GM12872 (cell line): ENCODE measurements at regions not wholly inside any gene's neighbourhood (a gene's known extent, or its start where the extent isn't known, plus 50 kb on each side); places are given as distances from the start of the nearest gene placed in this dataset.

Source experiments
- TF ChIP-seq, protein P1 (sequence below): IDR thresholded peaks from 3 replicates; pipeline ENCODE4 v1.5.1; 2011; ENCODE audit warnings: low read depth, mild to moderate bottlenecking, low read length, moderate library complexity; ENCODE audit not compliant: insufficient read depth

DNA sequence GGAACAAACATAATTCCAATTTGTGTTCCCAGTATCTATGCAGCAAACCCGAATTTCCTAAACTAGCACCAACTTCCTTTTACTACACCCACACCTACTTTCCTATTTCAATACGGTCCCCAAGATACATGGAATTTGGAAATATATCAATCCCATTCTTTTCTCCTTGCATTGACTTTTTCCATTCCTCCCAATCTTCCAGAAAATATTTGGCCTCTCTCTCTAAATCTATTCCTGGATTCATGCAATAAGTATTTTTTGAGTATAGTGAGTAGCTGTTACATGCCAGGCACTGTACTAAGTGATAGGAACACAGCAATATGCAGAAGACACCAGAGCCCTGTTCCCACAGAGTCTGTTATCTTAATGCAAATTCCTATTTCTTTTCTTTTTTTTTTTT, 216.2 kb upstream of the PIK3R1 start:
- TF ChIP-seq, protein P1, sequence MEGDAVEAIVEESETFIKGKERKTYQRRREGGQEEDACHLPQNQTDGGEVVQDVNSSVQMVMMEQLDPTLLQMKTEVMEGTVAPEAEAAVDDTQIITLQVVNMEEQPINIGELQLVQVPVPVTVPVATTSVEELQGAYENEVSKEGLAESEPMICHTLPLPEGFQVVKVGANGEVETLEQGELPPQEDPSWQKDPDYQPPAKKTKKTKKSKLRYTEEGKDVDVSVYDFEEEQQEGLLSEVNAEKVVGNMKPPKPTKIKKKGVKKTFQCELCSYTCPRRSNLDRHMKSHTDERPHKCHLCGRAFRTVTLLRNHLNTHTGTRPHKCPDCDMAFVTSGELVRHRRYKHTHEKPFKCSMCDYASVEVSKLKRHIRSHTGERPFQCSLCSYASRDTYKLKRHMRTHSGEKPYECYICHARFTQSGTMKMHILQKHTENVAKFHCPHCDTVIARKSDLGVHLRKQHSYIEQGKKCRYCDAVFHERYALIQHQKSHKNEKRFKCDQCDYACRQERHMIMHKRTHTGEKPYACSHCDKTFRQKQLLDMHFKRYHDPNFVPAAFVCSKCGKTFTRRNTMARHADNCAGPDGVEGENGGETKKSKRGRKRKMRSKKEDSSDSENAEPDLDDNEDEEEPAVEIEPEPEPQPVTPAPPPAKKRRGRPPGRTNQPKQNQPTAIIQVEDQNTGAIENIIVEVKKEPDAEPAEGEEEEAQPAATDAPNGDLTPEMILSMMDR, result no peak

DNA sequence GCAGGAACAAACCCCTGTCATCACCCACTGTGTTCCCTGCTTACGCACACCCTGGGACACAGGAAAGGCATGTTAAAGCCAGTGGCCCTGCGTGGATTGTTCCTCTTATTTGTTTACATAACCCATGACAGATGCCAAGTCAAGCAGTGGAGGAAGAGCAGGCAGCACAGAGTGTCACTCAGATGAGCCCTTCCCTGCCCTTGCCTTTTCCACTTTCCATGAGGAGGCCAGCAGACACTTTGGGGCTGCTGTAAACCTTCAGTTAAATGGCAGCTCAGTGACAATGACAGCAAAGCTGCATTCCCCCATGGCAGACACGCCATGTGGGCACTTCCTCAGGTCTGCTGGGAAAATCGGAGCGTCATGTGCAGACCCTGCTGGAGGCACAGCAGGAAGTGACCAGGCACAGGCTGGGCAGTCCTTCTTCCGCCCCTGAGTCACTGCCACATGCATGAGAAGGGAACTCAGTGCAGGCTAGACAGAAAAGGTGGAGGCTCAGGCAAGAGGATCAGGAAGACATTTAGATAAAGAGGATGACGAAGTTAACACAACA, 216.8 kb upstream of the PIK3R1 start:
- TF ChIP-seq, protein P1, result no peak

DNA sequence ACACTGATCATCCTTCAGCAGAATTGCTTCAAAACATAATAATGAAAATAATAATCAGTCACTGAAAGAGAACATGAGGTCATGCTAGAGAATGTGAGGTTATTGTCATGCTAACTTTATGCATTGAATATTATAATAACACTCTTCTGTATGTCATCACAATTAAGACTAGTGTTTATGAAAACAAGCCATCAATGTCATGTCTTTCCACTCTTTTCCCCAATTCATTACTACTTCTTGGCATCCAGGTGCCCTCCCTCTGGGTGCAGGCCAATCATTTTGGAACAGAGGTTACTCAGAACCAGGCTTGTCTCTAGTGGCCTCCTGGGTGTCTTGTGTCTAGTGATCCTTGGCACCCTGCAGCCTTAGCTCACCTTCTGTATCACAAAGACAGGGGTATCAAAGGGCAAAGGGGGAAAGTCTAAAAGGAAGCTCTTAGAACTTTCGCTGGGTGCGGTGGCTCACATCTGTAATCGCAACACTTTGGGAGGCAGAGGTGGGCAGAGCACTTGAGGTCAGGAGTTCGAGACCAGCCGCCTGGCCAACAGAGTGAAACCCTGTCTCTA, 217.6 kb upstream of the PIK3R1 start:
- TF ChIP-seq, protein P1, result no peak

DNA sequence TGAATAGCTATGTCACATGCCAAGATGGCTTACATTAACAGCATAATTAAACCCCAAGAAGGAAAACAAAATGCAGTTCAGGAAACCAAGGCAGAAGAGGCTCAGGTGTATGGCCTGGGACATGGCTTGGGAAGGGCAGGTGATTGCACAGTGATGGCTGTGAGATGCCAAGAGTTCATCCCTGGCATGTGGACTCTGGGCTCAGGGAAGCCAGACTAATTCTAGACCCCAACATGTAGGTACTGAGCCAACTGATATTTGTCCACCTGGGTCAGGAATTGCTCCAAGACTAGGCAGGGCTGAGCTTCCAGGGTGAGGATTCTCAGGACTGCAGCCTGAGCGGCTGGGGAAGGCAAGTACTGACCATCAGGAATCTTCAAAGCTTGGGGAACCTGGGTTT, 218.4 kb upstream of the PIK3R1 start:
- TF ChIP-seq, protein P1, result no peak

DNA sequence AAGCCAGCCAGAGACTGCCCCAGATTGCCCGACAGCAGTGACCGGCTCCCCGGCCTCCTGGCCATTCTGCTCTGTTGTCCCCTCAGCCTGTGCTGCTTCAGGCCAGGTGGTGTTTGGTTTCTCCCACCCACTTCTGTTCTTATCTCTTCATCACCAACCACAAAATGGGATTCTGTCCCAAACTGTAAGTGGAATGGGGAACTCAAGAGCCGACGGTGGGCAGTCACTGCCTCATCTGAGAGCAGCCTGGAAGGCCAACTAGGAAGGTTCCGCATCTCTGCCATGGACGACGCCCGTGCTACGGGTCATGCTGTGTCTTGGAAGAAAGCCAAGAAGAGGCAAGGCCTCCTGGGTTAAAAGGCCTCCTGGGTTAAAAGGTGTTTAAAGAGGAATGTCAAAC, 219.0 kb upstream of the PIK3R1 start:
- TF ChIP-seq, protein P1, result no peak

DNA sequence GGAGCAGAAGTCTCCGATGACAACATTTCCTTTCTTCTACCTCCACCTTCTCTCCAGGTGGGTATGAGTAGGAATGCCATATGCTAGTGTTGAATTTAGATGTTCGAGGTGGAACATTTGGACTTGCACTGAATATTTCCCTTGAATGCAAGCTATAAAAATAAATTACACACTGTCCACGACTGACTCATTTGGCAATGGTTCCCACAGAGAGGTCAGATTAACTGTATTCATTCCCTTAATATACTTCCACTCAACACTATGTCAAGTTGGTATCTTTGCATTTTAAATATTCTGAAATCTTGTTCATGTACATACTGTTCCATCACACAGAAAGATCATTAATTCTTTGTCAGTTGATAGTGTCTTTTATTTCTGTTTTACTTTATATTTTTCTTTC, 222.6 kb upstream of the PIK3R1 start:
- TF ChIP-seq, protein P1, result no peak

DNA sequence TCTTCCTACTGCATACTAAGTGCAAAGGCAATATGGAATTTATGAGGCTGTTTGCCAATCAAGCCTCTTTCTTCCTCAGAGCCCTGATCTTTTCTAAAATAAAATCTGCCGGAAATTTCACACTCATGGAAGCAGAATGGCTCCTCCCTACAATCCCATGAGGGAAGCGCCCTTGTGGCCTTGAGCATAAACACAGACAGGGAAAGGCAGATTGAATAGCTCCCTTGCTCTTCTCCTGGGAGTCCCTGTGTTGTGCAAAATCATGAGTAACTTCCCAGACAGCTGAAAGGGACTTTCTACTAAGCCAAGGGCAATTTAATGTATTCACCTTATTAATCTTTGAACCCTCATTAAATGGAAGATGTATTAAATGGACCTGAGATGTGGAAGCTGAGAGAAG, 226.1 kb upstream of the PIK3R1 start:
- TF ChIP-seq, protein P1, result no peak

DNA sequence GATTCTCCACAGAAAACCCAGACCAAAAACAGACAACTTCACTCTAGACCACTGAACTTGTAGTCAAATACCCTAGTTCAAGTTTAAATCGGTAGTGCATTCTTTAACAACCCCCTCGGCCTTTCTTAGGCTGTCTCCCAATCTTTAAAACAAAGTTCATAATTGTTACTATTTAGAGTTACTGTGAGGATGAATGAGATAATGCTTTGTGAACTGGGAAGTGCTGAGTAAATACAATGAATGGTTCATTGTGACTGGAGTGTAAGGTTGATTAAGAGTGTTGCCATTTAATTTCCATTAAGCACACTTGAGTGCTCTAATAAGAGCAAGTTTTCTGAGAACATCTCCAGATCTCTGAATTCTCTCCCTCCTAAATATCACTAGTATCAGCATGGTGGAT, 228.8 kb upstream of the PIK3R1 start:
- TF ChIP-seq, protein P1, result no peak
